Left ventricle myocardium inferior (tissue), 1 donor: ENCODE measurements at regions not wholly inside any gene's neighbourhood (a gene's known extent, or its start where the extent isn't known, plus 50 kb on each side); places are given as distances from the start of the nearest gene placed in this dataset.

Experiments
- DNase-seq: peaks from one replicate; pipeline ENCODE4 v3.0.0-alpha.2; 2020
- H3K27ac ChIP-seq: fragments of 200-600 bp; replicated peaks from 2 replicates; pipeline ENCODE4 v1.8.0; 2021
- H3K27me3 ChIP-seq: fragments of 200-600 bp; 2 replicates; pipeline ENCODE4 v1.8.0; 2021; ENCODE audit warnings: low read depth
- H3K36me3 ChIP-seq: fragments of 200-600 bp; 2 replicates; pipeline ENCODE4 v1.8.0; 2021
- H3K4me1 ChIP-seq: fragments of 200-600 bp; 2 replicates; pipeline ENCODE4 v1.8.0; 2021
- H3K4me3 ChIP-seq: fragments of 200-600 bp; 2 replicates; pipeline ENCODE4 v1.8.0; 2021; ENCODE audit warnings: mild to moderate bottlenecking, moderate library complexity
- H3K9me3 ChIP-seq: fragments of 200-600 bp; replicated peaks from 2 replicates; pipeline ENCODE4 v1.8.0; 2021
- CTCF ChIP-seq: fragments of 200-600 bp; IDR thresholded peaks from 2 replicates; pipeline ENCODE4 v1.8.0; 2021; ENCODE audit warnings: antibody characterized with exemption, mild to moderate bottlenecking, borderline replicate concordance
- intact Hi-C: fragments of 100-400 bp; cut with micrococcal nuclease; formaldehyde crosslinking; loops from one replicate; pipeline ENCODE4 v1.11.0; 2022
- donor health status: DM: no; HTN: yes; CAD: no; lungs with severe emphysema.

- Histone ChIP-seq H3K27me3 (no peaks in the 10 kb centered on the region), H3K9me3 (no peaks in the 10 kb centered on the region), H3K4me3 (peak overlapping the region; percentile 21), H3K4me1 (no peaks in the 10 kb centered on the region), H3K36me3 (no peaks in the 10 kb centered on the region), H3K27ac (no peak overlapping the region)
- no peak for DNase-seq
- no peak for TF ChIP-seq CTCF
- intact Hi-C loops = no loop called here
Measured at GRCh38 chr3:145182196-145182911, 978.6 kb downstream of the PLOD2 start.

- intact Hi-C loops = no loop called here
- H3K27ac ChIP-seq = no peak overlapping the region
- DNase-seq = no peak
- H3K4me3 ChIP-seq = no peak overlapping the region
- no peaks in the 10 kb centered on the region for H3K36me3 ChIP-seq
- H3K4me1 ChIP-seq = no peaks in the 10 kb centered on the region
- no peaks in the 10 kb centered on the region for H3K27me3 ChIP-seq
- no peaks in the 10 kb centered on the region for H3K9me3 ChIP-seq
- no peak for TF ChIP-seq CTCF
Measured at GRCh38 chr3:145183261-145183660, 977.7 kb downstream of the PLOD2 start.

GRCh38 chr3:145188079-145188770 lies 972.8 kb downstream of the PLOD2 start:
- no peak for DNase-seq
- Histone ChIP-seq H3K9me3 (no peaks in the 10 kb centered on the region), H3K4me1 (no peaks in the 10 kb centered on the region), H3K27ac (no peak overlapping the region), H3K36me3 (no peaks in the 10 kb centered on the region), H3K27me3 (no peaks in the 10 kb centered on the region), H3K4me3 (no peak overlapping the region)
- TF ChIP-seq CTCF = no peak
- intact Hi-C loops = no loop called here

GRCh38 chr3:145190138-145190537 lies 970.8 kb downstream of the PLOD2 start:
- Histone ChIP-seq H3K27me3 (no peaks in the 10 kb centered on the region), H3K4me3 (no peak overlapping the region), H3K4me1 (no peaks in the 10 kb centered on the region), H3K36me3 (no peaks in the 10 kb centered on the region), H3K9me3 (no peaks in the 10 kb centered on the region), H3K27ac (no peak overlapping the region)
- intact Hi-C loops = no loop called here
- TF ChIP-seq CTCF = no peak
- no peak for DNase-seq

GRCh38 chr3:145190761-145191160 lies 970.2 kb downstream of the PLOD2 start:
- Histone ChIP-seq H3K36me3 (no peaks in the 10 kb centered on the region), H3K27ac (no peak overlapping the region), H3K9me3 (no peaks in the 10 kb centered on the region), H3K27me3 (no peaks in the 10 kb centered on the region), H3K4me3 (no peak overlapping the region), H3K4me1 (no peaks in the 10 kb centered on the region)
- intact Hi-C loops = no loop called here
- DNase-seq = no peak
- no peak for TF ChIP-seq CTCF
